H1 (cell line): ENCODE measurements at regions not wholly inside any gene's neighbourhood (a gene's known extent, or its start where the extent isn't known, plus 50 kb on each side); places are given as distances from the start of the nearest gene placed in this dataset.

Experiments used
- CHD1 ChIP-seq: IDR thresholded peaks from 2 replicates; pipeline ENCODE4 v1.6.1; 2012; ENCODE audit warnings: low read depth, low read length, improper control_type of control experiment
- CHD2 ChIP-seq: IDR thresholded peaks from 2 replicates; pipeline ENCODE4 v1.6.1; 2012; ENCODE audit warnings: low read length, improper control_type of control experiment
- KDM1A ChIP-seq: fragments of 200-600, 300-600 bp; sonication (generic); IDR thresholded peaks from 2 replicates; pipeline ENCODE4 v1.7.1; 2016; ENCODE audit warnings: mild to moderate bottlenecking, low read length, borderline replicate concordance
- NANOG ChIP-seq: IDR thresholded peaks from 2 replicates; pipeline ENCODE4 v1.6.1; 2011; ENCODE audit warnings: low read length, low read depth, mild to moderate bottlenecking, inconsistent platforms; ENCODE audit not compliant: insufficient read depth, poor library complexity, severe bottlenecking
- USF2 ChIP-seq: IDR thresholded peaks from 2 replicates; pipeline ENCODE4 v1.6.1; 2011; ENCODE audit warnings: low read length, improper control_type of control experiment

GRCh38 chr1:4170548-4171340 lies 270.7 kb upstream of the C1orf174 start (continued):
- no peak for TF ChIP-seq KDM1A
- no peak for TF ChIP-seq NANOG
- no peak for TF ChIP-seq CHD1
- no peak for TF ChIP-seq USF2
- no peak for TF ChIP-seq CHD2
